Hematopoietic multipotent progenitor cell treated with erythropoietin and hydrocortisone succinate and interleukin-3 and kit ligand, for 15 days (in vitro differentiated cells): ENCODE measurements at regions not wholly inside any gene's neighbourhood (a gene's known extent, or its start where the extent isn't known, plus 50 kb on each side); places are given as distances from the start of the nearest gene placed in this dataset.

Experiments used
- DNase-seq: peaks from one replicate; pipeline ENCODE4 v3.0.0-alpha.2; 2015; ENCODE audit warnings: low spot score

DNA sequence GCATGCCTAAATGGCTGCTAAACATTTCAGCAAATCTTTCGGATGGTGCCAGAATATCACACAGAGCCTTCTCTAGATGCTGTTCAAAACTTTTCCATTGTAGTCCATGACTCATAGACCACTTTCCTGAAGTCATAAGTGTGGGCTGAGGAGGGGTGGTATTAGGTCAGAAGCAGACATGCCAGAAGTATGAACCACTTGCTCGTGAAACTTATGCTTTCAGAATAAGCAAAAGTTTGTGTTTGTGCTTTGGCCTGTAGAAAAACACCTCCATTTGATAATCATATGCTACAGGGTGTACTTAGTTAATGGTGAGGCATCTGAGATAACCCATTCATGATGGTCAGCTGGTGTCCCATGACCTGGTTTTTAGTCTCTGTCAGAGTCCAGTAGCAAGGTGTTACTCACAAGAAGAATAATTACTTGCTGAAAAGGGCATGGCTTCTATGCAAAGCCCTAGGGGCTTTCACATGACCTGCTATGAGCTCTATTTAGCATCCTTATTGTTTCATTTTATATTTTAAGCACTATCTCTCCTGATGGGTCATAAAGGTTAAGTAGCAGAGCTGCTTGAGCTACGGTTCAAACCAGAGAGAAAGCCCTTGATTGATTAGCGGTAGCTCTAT is 183.1 kb upstream of the IVNS1ABP start:
- DNase-seq: no peak

DNA sequence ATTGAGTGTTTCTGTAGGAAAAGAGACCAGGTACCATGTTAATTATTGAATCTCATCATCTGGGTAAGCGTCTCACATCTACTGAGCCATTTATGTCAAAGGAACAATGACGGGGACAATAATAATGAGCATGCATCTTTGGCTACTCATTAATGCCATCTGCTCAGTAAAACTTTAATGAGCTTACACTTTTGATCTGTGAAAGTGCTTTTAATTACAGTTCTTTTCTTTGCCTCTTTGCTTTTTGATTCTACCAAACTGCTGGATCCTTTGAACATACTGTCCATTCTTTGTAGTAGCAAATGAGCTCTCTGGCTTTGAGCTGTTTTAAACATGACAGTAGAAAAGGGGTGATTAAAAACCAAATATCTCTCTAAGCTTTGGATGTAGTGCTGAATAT is 181.2 kb upstream of the IVNS1ABP start:
- no peak for DNase-seq

DNA sequence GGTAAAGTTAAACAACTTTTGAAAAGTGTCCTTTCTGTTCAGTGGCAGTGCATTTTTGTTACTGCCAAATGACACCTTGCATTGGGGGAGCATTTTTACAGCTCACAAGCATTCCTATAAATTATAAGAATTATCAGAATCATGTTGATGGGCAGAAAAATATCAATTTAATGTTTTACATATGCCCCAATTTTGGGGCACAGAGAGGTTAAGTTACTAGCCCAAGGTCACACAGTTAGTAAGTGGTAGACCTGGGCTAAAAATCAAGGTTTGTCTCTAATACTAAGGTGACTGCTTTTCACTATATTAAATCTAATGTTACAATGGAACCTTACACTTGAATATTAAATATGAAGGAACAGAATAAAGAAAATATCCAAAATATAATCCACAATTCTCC is 180.1 kb upstream of the IVNS1ABP start:
- DNase-seq: no peak

DNA sequence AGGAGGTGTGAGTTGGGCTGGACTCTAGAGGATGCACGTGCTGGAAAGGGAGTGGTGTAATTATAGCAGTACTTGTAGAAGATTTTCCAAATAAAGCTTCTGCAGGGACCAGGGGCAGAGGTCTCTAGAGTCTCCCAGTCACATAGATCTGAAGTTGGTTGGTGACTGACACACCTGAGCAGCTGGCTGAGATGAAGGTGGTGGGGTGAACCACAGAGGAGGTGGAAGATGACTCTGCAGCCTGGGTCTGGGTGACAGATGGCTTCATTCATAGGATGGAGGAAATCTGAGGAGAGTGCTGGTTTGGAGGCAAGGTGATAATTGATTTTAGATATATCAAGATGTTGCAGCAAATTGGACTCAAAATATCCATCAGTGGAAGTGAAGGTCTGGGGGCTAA is 178.9 kb upstream of the IVNS1ABP start:
- no peak for DNase-seq

DNA sequence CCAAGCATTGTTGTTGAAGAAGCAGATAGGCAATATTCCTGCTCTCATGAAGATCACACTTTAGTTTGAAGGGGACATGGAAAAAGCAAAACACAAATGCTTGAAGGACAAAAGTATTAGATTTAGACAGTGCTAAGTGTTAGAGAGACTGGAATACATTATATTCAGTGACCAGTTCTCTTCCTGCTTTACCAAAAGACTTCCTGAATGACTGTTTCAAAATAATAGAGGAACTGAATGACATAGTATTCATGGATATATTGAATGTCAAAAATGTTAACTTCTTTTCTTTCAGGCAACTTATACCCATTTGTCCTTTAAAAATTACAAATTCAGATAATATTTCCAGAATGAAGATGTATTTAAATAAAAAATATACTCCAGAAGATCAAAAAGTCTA is 178.0 kb upstream of the IVNS1ABP start:
- no peak for DNase-seq

DNA sequence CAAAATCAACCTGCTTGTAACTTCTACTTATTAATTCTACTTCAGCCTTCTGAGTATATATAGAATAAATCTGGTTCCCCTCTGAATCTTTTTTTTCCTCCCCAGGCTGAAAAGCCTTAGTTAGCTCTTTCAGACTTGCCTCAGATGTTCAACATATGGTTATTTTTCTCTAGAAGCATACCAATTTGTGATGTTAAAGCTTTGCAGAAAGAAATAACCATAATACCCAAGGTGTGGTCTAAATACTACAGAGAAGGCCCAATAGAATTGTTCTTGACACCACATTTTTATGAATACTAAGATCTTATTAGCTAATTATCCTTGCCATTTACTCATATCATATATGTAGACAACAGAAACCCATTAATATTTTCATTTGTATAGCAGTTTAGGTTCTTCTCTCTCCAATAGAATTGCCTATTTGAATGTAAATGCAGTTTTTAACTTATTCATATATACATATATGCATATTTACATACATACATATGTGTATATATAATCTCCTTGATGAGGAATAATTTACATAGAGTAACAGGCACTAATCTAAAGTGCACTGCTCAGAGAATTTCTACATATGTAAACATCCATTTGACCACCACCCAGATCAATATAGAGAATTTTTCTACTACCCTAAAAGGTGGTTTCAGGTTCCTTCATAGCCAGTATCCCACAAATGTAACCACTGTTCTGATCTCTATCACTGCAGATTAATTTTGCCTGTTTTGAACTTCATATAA is 175.2 kb upstream of the IVNS1ABP start:
- DNase-seq: no peak

DNA sequence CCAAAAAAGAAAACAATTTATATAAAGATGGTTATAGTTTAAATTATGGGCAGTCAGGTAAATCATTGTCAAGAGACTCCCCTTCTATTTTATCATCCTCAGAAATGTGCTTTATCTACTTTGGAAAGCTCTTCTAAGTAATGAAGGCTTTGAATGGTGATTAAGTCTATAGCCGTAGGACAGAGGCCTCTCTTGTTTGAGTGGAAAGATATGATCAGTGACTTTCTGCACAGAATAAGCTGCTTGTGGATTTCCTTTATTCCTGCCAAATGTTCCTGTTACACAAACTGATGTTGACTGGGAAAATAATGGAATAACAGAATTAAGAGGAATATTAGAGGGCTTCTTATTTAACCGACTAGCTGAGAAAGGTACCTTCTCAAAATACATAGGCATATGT is 174.6 kb upstream of the IVNS1ABP start:
- DNase-seq: no peak

DNA sequence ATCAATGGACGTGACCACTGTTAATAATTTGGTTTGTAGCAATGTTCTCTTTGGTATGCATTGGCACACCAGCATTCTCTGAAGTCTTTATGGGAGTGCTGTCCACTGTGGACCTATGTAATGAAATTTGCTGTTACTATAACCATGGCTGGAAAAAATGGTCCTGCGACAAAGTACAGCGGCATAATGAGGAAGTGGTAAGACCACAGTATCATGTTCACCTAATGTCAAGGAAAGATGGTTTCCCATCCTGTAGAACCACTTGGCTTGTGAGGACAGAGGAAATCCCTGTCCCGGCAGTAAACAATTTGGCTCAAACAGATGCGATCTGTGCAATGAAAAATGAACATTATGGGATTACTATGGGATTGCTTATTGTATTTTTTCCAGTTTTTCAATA is 173.9 kb upstream of the IVNS1ABP start:
- DNase-seq: no peak

DNA sequence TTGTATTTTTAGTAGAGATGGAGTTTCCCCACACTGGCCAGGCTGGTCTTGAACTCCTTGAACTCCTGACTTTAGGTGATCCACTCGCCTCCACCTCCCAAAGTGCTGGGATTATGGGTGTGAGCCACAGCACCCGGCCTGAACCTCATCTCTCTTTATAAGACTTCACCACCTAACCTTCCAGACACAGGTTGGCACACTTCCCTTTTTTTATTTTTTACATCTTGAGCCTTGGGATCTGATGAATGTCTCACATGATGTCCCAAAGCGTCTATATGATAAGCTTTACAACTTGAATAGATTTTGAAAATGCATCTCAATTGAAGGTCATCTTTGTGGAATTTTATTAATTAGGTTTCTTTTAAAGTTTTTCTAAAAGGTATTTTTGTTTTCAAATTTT is 172.4 kb upstream of the IVNS1ABP start:
- DNase-seq: no peak

DNA sequence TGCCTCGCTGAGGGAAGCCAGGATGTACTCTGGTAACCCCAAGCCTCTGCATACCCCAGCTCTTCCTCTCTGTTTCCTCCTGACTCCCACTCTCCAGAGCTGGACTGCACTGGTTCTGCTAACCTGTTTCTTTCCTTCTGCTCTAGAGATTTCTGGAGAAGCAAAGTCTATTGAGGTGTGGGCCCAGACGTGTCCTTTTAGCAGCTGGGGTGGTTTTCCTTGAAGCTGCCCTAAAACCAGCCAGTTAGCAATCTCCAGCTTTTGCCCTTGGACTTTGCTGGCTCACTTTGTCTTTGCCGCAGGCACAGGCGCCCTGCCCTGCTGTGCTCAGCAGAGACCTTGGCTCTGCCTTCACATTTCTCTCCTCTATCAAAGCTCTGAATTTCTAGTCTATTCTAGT is 171.8 kb upstream of the IVNS1ABP start:
- no peak for DNase-seq

DNA sequence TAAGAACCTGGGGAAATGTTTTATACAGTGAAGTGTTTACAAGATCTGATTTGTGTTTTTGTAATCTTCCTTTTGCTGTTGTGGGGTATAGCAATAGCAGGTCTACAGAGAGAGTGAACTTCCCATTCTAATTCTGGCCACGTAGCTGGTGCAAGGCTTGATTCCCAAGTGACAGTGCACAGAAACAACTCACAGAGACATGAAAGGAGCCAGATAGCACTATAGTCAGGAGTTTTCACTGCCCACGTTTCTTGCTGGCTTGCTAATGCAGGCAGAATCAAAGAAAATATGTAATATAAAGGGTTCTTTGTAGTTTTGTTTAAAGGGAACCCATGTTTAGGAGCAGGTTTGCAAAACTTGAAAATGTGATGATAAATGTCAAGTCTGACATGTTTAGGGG is 170.9 kb upstream of the IVNS1ABP start:
- DNase-seq: no peak

DNA sequence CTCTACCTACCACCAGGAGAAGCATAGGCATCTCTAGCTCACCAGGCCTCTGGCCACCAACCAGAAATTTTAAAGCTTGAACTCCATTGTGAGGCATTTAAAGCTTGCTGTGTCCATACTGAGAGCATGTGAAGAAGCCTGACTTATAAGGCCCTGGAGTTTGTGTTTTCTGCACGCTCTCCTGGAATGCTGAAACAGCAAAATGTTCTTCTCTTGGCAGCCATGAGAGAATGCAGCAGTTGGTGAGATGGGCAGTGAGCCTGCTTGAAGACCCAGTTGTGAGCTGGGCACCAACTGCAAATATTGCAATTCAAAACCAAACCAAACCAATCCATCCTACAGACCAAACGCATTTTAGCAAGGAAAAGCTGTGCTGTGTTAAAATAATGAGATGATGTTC is 170.0 kb upstream of the IVNS1ABP start:
- DNase-seq: no peak

DNA sequence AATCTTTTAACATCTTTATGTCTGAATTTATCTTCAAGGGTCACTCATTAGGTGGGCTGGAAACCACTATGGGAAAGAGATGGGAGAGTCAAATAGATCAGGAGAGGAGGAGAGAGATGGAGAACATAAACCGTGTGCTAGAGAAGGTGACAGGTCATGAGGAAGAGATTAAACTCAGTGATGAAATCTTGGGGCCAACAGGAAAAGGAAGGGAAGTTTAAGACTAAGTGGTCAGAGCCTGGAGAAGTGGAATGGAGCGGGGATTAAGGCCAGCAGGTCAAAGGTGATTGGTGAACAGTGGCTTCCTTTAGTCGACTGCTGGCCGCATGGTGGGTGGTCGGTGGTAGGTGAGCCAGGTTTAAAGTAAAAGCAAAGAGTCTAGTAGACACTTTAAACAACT is 169.3 kb upstream of the IVNS1ABP start:
- DNase-seq: no peak

DNA sequence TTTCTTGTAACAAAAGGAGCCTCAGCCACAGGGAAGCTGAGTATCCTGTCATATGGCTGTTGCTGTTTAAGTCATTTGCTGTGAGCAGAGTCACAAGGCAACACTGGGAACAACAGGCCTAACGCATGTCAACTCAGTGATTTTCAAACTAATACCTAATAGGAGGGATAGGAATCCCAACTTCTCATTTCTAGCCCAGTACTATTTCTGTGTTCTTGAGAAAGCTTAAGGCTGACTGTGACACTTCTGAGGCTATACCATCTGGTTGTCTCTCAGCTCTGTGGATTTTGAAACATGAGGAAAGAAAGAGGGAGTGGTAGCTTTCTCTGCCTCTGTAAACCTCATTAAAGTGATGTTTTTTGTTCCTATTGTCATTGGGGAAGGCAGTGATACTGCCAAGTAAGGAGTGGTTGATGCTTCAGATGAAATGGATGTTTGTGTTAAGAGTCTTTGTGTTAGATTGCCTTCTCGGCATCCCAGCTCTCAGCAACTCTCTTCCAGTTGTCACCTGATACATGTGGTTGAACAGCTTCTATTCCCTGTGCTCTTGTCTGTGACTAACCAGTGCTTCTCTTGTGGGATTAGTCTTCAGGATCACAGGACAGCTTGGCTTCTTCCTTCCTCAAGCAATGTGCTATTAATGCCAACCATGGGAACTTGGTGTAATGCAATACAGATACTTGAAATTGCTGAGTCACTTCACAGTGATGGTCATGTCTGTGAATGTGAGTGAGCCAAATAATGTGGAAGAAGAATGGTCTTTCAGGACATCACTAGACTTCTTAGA is 166.8 kb upstream of the IVNS1ABP start:
- no peak for DNase-seq

DNA sequence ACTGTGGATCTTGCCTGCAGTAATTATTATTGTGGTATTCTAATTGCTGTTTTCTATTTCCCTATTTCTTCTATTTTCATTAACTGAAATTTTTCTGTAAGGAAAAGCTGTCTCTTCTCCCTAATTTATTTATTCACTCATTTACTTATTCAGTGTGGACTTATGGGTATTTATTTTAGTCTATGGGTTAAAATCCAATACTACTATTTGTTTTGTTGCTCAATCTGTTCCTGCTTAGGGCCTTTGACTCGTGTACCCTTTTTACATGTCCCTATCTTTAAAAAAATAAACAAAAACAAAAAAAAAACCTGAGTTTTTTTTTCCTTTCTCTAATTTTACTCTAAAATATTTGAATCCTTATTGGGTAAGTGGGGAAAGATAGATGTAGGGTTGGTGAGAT is 166.2 kb upstream of the IVNS1ABP start:
- DNase-seq: no peak

DNA sequence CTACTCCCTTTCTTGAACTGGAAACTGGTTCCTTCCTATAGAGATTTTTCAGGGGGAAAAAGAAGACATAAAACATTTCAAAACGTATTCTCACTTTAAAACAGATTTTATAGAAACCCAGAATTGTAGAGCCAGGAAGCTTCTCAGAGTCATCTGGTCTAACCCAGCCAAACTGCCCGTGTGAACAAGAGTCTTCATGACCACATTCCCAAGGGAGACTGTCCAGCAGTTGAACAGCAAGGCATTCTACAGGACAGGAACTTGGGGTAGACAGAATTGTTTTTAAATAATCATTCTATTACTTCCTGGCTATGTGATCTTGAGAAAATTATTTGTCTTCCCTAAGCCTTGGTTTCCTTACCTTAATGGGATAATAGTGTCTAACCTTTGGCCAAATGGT is 163.5 kb upstream of the IVNS1ABP start:
- DNase-seq: no peak

DNA sequence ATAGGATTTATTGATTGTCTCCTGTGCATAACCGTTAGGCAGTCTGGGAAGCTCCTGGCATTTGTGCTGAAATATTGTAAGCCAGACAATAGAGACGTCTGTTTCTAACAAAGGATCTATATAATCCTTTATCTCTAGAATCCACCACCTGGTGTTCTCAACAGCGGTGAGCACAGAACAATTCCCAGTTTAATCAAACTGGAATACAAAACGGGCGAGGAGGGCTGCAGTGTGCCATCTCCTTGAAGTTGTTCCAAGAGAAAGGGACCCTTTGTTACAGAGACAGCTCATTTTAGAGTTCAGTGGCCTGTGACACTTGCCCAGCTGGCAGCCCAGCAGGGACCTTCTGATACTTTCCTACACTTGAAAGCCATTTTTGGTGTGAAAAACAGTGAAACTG is 162.8 kb upstream of the IVNS1ABP start:
- DNase-seq: no peak

DNA sequence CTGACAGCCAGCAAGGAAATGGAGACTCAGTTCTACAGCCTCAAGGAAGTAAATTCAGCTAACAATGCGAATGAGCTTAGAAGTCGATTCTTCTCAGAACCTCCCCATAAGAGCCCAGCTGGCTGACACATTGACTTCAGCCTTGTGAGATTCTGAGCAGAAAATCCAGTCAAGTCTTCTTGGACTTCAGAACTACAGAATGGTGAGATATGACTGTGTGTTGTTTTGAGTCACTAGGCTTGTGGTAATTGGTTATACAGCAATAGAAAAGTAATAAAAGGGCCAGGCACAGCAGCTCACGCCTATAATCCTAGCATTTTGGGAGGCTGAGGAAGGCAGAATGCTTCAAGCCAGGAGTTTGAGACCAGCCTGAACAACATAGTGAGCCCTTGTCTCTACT is 161.8 kb upstream of the IVNS1ABP start:
- DNase-seq: no peak

DNA sequence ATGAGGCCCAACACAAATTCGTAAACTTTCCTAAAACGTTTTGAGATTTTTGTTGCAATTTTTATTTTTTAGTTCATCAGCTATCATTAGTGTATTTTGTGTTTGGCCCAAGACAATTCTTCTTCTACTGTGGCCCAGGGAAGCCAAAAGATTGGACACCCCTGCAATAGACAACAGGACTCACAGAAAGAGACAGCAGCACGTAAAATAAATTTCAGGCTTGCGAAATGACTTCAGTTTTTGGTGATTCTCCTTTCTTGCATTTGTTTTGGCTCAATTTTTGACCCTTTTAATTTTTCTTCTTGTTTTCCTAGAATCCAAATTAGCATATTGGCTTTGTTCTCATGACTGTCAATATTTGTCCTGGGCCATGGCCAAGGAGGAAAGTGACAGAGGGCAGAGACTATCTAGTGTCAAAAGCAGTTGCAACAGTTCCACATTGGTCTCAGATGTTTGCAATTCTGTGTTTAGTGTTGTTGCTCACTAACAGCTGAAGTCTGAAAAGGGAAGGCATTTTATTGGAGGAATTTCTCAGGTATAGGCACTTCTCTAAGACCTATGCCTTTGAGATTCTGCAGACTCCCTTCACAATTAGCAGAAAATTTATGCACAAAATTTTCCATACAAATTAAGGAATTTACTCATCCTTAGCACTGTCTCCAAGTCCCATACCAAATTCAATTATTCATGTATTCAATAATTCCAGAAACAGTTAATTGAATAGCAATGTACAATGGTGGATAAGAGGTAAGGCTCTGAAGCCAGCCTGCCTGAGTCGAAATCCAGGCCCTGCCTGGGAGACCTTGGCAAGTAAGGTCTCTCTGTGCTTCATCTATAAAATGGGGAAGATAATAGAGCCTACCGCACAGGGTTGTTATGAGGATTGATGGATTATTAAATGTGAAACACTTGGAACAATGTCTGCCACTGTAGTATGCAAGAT is 160.9 kb upstream of the IVNS1ABP start:
- no peak for DNase-seq

DNA sequence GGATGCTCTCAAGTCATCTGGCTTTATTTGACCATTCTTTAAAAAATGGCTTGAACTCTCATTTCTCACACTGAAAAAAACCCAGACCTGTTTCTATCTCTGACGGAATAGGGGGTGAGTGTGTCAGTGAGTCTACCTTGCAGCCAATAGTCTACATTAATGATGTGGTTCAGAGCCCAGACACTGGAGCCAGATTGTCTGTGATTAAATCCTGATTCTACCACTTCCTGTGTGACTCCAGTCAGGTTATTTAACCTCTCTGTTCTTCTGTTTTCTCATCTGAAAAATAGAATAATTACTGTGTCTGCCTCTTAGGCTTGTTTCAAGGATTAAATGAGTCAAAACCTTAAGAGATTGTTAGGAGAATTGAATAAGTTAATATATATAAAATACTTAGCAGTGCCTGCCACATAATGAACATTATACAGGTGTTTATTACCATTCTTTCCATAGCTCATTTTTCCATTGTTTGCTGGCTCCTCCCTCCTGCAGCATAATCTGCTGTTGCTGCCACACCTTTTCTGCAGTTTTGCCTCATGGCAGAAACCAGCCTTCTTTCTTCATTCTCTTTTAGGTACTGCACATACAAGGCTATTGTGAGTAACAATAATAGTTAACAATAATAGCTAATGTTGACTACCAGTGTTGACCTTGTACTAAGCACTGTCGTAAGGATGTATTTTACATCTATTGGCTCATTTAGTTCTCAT is 157.6 kb upstream of the IVNS1ABP start:
- no peak for DNase-seq

DNA sequence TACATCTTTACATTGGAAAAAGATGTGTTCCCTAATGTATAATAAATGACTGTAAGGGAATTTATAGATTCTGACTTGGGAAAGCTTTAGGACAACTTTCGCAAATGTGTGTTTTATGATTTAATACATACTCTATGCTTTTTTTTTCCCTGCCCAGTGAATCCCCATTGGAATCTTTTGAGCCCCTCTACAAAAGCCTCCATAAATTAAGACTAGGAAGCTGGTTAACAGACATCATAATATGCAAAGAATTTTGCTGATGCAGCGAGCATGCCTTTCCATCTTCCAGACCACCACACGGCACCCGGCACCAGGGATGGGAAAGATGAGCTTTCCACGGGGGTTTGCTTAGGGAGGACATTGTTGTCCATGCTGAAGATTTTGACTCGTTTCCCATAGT is 156.1 kb upstream of the IVNS1ABP start:
- no peak for DNase-seq

DNA sequence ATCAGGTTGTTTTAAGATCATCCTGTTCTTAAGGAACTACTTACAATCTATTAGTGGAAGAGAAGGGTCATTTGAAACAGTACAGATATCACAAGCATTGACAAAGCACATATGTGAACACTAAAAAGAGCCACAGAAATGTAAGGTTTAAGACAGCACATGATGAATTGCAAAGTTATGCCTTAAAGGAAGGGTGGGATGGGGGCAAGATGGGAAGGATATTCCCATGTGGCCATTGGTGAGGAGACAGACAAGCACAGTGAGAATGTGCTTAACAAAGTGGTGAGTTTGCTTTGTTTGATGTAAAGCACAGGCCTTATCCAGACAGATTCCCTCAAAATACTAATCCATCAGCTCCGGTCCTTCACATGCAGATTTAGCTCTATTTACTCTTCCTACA is 151.6 kb upstream of the IVNS1ABP start:
- DNase-seq: no peak
